OCI-LY3 (cell line): ENCODE measurements at regions not wholly inside any gene's neighbourhood (a gene's known extent, or its start where the extent isn't known, plus 50 kb on each side); places are given as distances from the start of the nearest gene placed in this dataset.

Experiments
- H2AFZ ChIP-seq: fragments of 200-600, 300-600 bp; shearing (Covaris generic); 2 replicates; pipeline ENCODE4 v1.6.0; 2014; ENCODE audit warnings: antibody characterized with exemption, low read depth, low read length
- H3K27ac ChIP-seq: fragments of 200-600, 300-600 bp; sonication (generic); 2 replicates; pipeline ENCODE4 v1.5.1; 2014; ENCODE audit warnings: mild to moderate bottlenecking, low read length, moderate library complexity, mixed read lengths
- H3K27me3 ChIP-seq: fragments of 200-600, 300-600 bp; sonication (generic); 2 replicates; pipeline ENCODE4 v1.6.1; 2014; ENCODE audit warnings: low read depth, low read length, mixed read lengths
- H3K36me3 ChIP-seq: fragments of 200-600, 300-600 bp; sonication (generic); replicated peaks from 2 replicates; pipeline ENCODE3; 2014; ENCODE audit warnings: low read depth, low read length, mixed read lengths
- H3K4me1 ChIP-seq: fragments of 300-600, 200-600 bp; sonication (generic); 2 replicates; pipeline ENCODE4 v1.6.1; 2014; ENCODE audit warnings: low read length, mixed read lengths
- H3K4me2 ChIP-seq: fragments of 200-600, 300-600 bp; sonication (generic); 2 replicates; pipeline ENCODE4 v1.6.1; 2014; ENCODE audit warnings: low read length, mixed read lengths
- H3K4me3 ChIP-seq: fragments of 300-600, 200-600 bp; sonication (generic); 2 replicates; pipeline ENCODE4 v1.5.1; 2014; ENCODE audit warnings: antibody characterized with exemption, mild to moderate bottlenecking, low read length, moderate library complexity
- H3K79me2 ChIP-seq: fragments of 300-600, 200-600 bp; shearing (Covaris generic); 2 replicates; pipeline ENCODE4 v1.6.1; 2014; ENCODE audit warnings: mild to moderate bottlenecking, low read length, mixed read lengths
- H3K9ac ChIP-seq: fragments of 300-600, 200-600 bp; shearing (Covaris generic); 2 replicates; pipeline ENCODE4 v1.6.0; 2014; ENCODE audit warnings: mild to moderate bottlenecking, low read length, moderate library complexity
- H3K9me3 ChIP-seq: fragments of 200-600, 300-600 bp; shearing (Covaris generic); 2 replicates; pipeline ENCODE4 v1.6.1; 2014; ENCODE audit warnings: low read length, mixed read lengths; ENCODE audit not compliant: insufficient read depth
- H4K20me1 ChIP-seq: fragments of 200-600, 300-600 bp; sonication (generic); 2 replicates; pipeline ENCODE4 v1.6.1; 2016; ENCODE audit warnings: low read length, mixed read lengths; ENCODE audit not compliant: insufficient read depth
- EZH2phosphoT487 ChIP-seq: fragments of 200-600 bp; shearing (Covaris generic); IDR thresholded peaks from 2 replicates; pipeline ENCODE4 v1.6.1; 2018; ENCODE audit warnings: antibody characterized with exemption, mixed run types, low read depth
- TF ChIP-seq, protein P1 (sequence below): fragments of 200-600, 300-600 bp; sonication (generic); IDR thresholded peaks from 2 replicates; pipeline ENCODE4 v1.5.1; 2014; ENCODE audit warnings: antibody characterized with exemption, low read length, low read depth

GRCh38 chr2:183811281-183811680 is 687.0 kb downstream of the NUP35 start:
- H3K4me1 ChIP-seq, result 0 out of 2 replicates have a peak, but pooled peaks cover 3% of the 10 kb centered on the region
- H3K4me2 ChIP-seq, result no peak overlapping the region
- TF ChIP-seq, protein P1, sequence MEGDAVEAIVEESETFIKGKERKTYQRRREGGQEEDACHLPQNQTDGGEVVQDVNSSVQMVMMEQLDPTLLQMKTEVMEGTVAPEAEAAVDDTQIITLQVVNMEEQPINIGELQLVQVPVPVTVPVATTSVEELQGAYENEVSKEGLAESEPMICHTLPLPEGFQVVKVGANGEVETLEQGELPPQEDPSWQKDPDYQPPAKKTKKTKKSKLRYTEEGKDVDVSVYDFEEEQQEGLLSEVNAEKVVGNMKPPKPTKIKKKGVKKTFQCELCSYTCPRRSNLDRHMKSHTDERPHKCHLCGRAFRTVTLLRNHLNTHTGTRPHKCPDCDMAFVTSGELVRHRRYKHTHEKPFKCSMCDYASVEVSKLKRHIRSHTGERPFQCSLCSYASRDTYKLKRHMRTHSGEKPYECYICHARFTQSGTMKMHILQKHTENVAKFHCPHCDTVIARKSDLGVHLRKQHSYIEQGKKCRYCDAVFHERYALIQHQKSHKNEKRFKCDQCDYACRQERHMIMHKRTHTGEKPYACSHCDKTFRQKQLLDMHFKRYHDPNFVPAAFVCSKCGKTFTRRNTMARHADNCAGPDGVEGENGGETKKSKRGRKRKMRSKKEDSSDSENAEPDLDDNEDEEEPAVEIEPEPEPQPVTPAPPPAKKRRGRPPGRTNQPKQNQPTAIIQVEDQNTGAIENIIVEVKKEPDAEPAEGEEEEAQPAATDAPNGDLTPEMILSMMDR, result no peak
- no peak for TF ChIP-seq EZH2phosphoT487
- H2AFZ ChIP-seq, result no peak overlapping the region
- no peak overlapping the region for H3K27ac ChIP-seq
- H3K27me3 ChIP-seq, result no peaks in the 10 kb centered on the region
- no peaks in the 10 kb centered on the region for H3K79me2 ChIP-seq
- no peaks in the 10 kb centered on the region for H4K20me1 ChIP-seq
- H3K9ac ChIP-seq, result no peak overlapping the region
- H3K4me3 ChIP-seq, result no peak overlapping the region
- H3K36me3 ChIP-seq, result no peaks in the 10 kb centered on the region
- H3K9me3 ChIP-seq, result no peaks in the 10 kb centered on the region

- H4K20me1 ChIP-seq, result no peaks in the 10 kb centered on the region
- H3K4me1 ChIP-seq, result 0 out of 2 replicates have a peak, but pooled peaks cover 3% of the 10 kb centered on the region
- H3K9me3 ChIP-seq, result no peaks in the 10 kb centered on the region
- no peak overlapping the region for H2AFZ ChIP-seq
- TF ChIP-seq, protein P1, result no peak
- TF ChIP-seq EZH2phosphoT487, result no peak
- no peaks in the 10 kb centered on the region for H3K27me3 ChIP-seq
- H3K27ac ChIP-seq, result no peak overlapping the region
- no peak overlapping the region for H3K4me3 ChIP-seq
- no peak overlapping the region for H3K9ac ChIP-seq
- no peaks in the 10 kb centered on the region for H3K79me2 ChIP-seq
- H3K4me2 ChIP-seq, result no peak overlapping the region
- no peaks in the 10 kb centered on the region for H3K36me3 ChIP-seq
Observed at GRCh38 chr2:183812091-183812490, 687.8 kb downstream of the NUP35 start.

DNA sequence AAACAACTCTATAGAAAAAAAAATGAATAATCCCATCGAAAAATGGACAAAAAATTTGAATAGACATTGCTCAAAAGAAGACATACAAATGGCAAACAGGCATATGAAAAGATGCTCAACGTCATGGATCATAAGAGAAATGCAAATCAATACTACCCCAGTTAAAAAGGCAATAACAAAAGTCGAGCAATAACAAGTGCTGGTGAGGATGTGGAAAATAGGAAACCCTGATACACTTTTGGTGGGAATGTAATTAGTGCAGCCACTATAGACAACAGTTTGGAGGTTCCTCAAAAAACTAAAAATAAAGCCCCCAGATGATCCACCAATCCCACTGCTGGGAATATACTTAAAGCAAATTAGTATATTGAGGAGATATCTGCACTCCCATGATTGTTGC is 701.5 kb downstream of the NUP35 start:
- H2AFZ ChIP-seq, result no peak overlapping the region
- H3K4me2 ChIP-seq, result no peak overlapping the region
- no peaks in the 10 kb centered on the region for H3K27me3 ChIP-seq
- H3K9me3 ChIP-seq, result peaks cover 4% of the 10 kb centered on the region; the same call in 1 of the 2 replicates
- H3K27ac ChIP-seq, result no peak overlapping the region
- no peaks in the 10 kb centered on the region for H3K79me2 ChIP-seq
- no peak overlapping the region for H3K4me3 ChIP-seq
- H3K4me1 ChIP-seq, result no peaks in the 10 kb centered on the region
- H3K36me3 ChIP-seq, result no peaks in the 10 kb centered on the region
- no peaks in the 10 kb centered on the region for H4K20me1 ChIP-seq
- TF ChIP-seq, protein P1, result no peak
- TF ChIP-seq EZH2phosphoT487, result no peak
- H3K9ac ChIP-seq, result no peak overlapping the region

DNA sequence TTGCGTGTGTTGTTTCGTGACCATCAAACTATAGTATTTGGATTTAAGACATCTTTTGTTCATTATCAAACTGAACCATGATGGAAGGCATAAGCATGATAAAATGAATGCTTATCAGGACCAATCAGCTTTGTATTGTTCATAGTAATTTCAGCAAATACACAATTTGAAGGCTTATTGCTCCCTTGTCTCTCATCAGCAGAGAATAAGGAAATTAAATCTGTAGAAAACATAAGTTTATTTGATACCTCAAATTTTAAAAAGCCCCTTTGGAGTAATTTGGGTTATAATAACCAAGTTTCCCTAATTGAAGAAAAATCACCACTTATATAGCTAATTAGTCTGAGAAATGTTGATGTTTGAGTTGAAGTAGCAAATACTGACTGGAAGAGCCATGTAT is 705.7 kb downstream of the NUP35 start:
- Histone ChIP-seq H2AFZ (no peak overlapping the region), H3K4me3 (no peak overlapping the region), H3K27ac (no peak overlapping the region), H3K9ac (no peak overlapping the region), H3K36me3 (no peaks in the 10 kb centered on the region), H3K4me1 (no peaks in the 10 kb centered on the region), H4K20me1 (no peaks in the 10 kb centered on the region), H3K79me2 (no peaks in the 10 kb centered on the region), H3K4me2 (no peak overlapping the region), H3K27me3 (no peaks in the 10 kb centered on the region), H3K9me3 (peaks cover 4% of the 10 kb centered on the region; the same call in 1 of the 2 replicates)
- TF ChIP-seq, protein P1, result no peak
- no peak for TF ChIP-seq EZH2phosphoT487
